NCI-H2196 treated with DMSO at 0.1 percent for 48 hours (cell line): ENCODE measurements at regions not wholly inside any gene's neighbourhood (a gene's known extent, or its start where the extent isn't known, plus 50 kb on each side); places are given as distances from the start of the nearest gene placed in this dataset.
"Not testable (repeated sequence)": the region's sequence is repeated elsewhere in the genome, so short reads cannot be mapped to it uniquely, and the experiment has no call there.

Experiments
- DNase-seq: peaks from one replicate; lab custom pipeline; 2025; ENCODE audit not compliant: unreplicated experiment; lab: John Stamatoyannopoulos, UW

- not testable (repeated sequence) for DNase-seq
These were observed 197.7 kb upstream of the IRF2BP2 start for GRCh38 chr1:234807705-234808104.

- DNase-seq = not testable (repeated sequence)
These were observed 192.6 kb upstream of the IRF2BP2 start for GRCh38 chr1:234802586-234802985.

GRCh38 chr1:234801636-234802035 is 191.7 kb upstream of the IRF2BP2 start:
- not testable (repeated sequence) for DNase-seq

- not testable (repeated sequence) for DNase-seq
These were observed 191.2 kb upstream of the IRF2BP2 start for GRCh38 chr1:234801147-234801546.

- not testable (repeated sequence) for DNase-seq
These were observed 190.6 kb upstream of the IRF2BP2 start for GRCh38 chr1:234800563-234800962.

GRCh38 chr1:234799021-234799689 is 189.2 kb upstream of the IRF2BP2 start:
- DNase-seq = not testable (repeated sequence)

- DNase-seq = not testable (repeated sequence)
These were observed 187.2 kb upstream of the IRF2BP2 start for GRCh38 chr1:234797216-234797615.

- DNase-seq = not testable (repeated sequence)
These were observed 186.4 kb upstream of the IRF2BP2 start for GRCh38 chr1:234796438-234796792.

GRCh38 chr1:234795711-234796437 is 185.9 kb upstream of the IRF2BP2 start:
- not testable (repeated sequence) for DNase-seq

GRCh38 chr1:234795007-234795406 is 185.0 kb upstream of the IRF2BP2 start:
- not testable (repeated sequence) for DNase-seq

- not testable (repeated sequence) for DNase-seq
These were observed 184.5 kb upstream of the IRF2BP2 start for GRCh38 chr1:234794452-234794851.

- DNase-seq = not testable (repeated sequence)
These were observed 183.9 kb upstream of the IRF2BP2 start for GRCh38 chr1:234793924-234794323.

GRCh38 chr1:234792221-234792864 is 182.4 kb upstream of the IRF2BP2 start:
- not testable (repeated sequence) for DNase-seq

- not testable (repeated sequence) for DNase-seq
These were observed 181.6 kb upstream of the IRF2BP2 start for GRCh38 chr1:234791615-234792014.

- not testable (repeated sequence) for DNase-seq
These were observed 180.4 kb upstream of the IRF2BP2 start for GRCh38 chr1:234790333-234790732.

- DNase-seq = not testable (repeated sequence)
These were observed 177.1 kb upstream of the IRF2BP2 start for GRCh38 chr1:234787011-234787584.

GRCh38 chr1:234785922-234786321 is 175.9 kb upstream of the IRF2BP2 start:
- DNase-seq = not testable (repeated sequence)

GRCh38 chr1:234785471-234785919 is 175.5 kb upstream of the IRF2BP2 start:
- DNase-seq = not testable (repeated sequence)

GRCh38 chr1:234784108-234784507 is 174.1 kb upstream of the IRF2BP2 start:
- not testable (repeated sequence) for DNase-seq

GRCh38 chr1:234782791-234783190 is 172.8 kb upstream of the IRF2BP2 start:
- DNase-seq = no peak

GRCh38 chr1:234782105-234782751 is 172.2 kb upstream of the IRF2BP2 start:
- no peak for DNase-seq
